Ovary (tissue), 7 donors: ENCODE measurements at regions not wholly inside any gene's neighbourhood (a gene's known extent, or its start where the extent isn't known, plus 50 kb on each side); places are given as distances from the start of the nearest gene placed in this dataset.

Experiments used
- DNase-seq, 5 donors: peaks; one replicate each; pipeline ENCODE4 v3.0.0-alpha.2; 2019 to 2020
- H3K27ac ChIP-seq, 2 donors: fragments of 200-600 bp; one replicate each; pipeline versions ENCODE4 v1.5.1 to v1.8.0; 2019 to 2022
- H3K27me3 ChIP-seq: fragments of 200-600 bp; one replicate; pipeline ENCODE4 v1.8.0; 2022
- H3K36me3 ChIP-seq: fragments of 200-600 bp; sonication (generic); one replicate; pipeline ENCODE4 v1.5.1; 2019
- H3K4me1 ChIP-seq: one replicate; pipeline ENCODE4 v1.8.1; 2013; ENCODE audit warnings: mild to moderate bottlenecking, moderate library complexity; ENCODE audit not compliant: insufficient read depth
- H3K4me3 ChIP-seq: fragments of 200-600 bp; sonication (generic); one replicate; pipeline ENCODE4 v1.5.1; 2017
- H3K9me3 ChIP-seq, 2 donors: fragments of 200-600 bp in 1 of 2; sonication (generic) in 1 of 2; one replicate each; pipeline versions ENCODE4 v1.5.1 to v1.8.1; 2013 to 2019; ENCODE audit warnings: mild to moderate bottlenecking in 1 of 2, moderate library complexity in 1 of 2
- CTCF ChIP-seq, 3 donors: fragments of 450-650 bp in 2 of 3; fragments of 200-600 bp in 1 of 3; IDR thresholded peaks; one replicate each; pipeline versions ENCODE4 v1.5.1 to v1.8.0; 2016 to 2022; ENCODE audit warnings: antibody characterized with exemption in 3 of 3, mild to moderate bottlenecking in 1 of 3
- EP300 ChIP-seq: sonication (generic); formaldehyde crosslinking; IDR thresholded peaks from one replicate; pipeline ENCODE4 v1.6.1; 2017; ENCODE audit warnings: antibody characterized with exemption
- POLR2A ChIP-seq: fragments of 450-650 bp; IDR thresholded peaks from one replicate; pipeline ENCODE4 v1.6.1; 2017; ENCODE audit warnings: antibody characterized with exemption, mild to moderate bottlenecking, moderate library complexity
- WGBS, 3 donors: extraction: QIAGEN DNeasy Blood & Tissue Kit in 1 of 3; methylation state at CpG; one replicate each; pipeline versions ENCODE4 v1.1.5 to v1.1.7; 2013 to 2017; 5-methylcytosine and 5-hydroxymethylcytosine counted together
- intact Hi-C, 4 donors: fragments of 100-400 bp; cut with DNase I; formaldehyde crosslinking; loops; one replicate each; pipeline versions ENCODE4 v1.11.0 to v1.15.1; 2022 to 2023
- donor health status: DM: no; HTN: no; CAD: no; lungs with moderate emphysema.
- donor health status: DM: no; HTN: no; CAD: no.
- donor health status: Bipolar disorder and iron deficiency.
- donor health status: DM: no; HTN: no; CAD: no.
- donor health status: DM: yes; HTN: yes; CAD: no.

- intact Hi-C loops = no loop called here
- no peaks in the 10 kb centered on the region for H3K9me3 ChIP-seq
- no peaks in the 10 kb centered on the region for H3K27me3 ChIP-seq
- no peaks in the 10 kb centered on the region for H3K36me3 ChIP-seq
- no peak overlapping the region for H3K4me3 ChIP-seq
- DNase-seq = no peak
- H3K4me1 ChIP-seq = no peaks in the 10 kb centered on the region
- no peak for TF ChIP-seq EP300
- TF ChIP-seq CTCF (IDR thresholded peaks at IDR 0.05) = no peak
- no peak for TF ChIP-seq POLR2A
- H3K27ac ChIP-seq = no peak overlapping the region
- WGBS, 3 donors = 87 to 94% (median 89%) methylated on average over 3 of the region's 3 CpGs
Observed at GRCh38 chr17:53149316-53149715, 673.4 kb upstream of the KIF2B start.

- Histone ChIP-seq H3K9me3 (no peaks in the 10 kb centered on the region), H3K4me1 (no peaks in the 10 kb centered on the region), H3K27ac (no peak overlapping the region), H3K4me3 (no peak overlapping the region), H3K36me3 (no peaks in the 10 kb centered on the region), H3K27me3 (no peaks in the 10 kb centered on the region)
- no peak for TF ChIP-seq CTCF (IDR thresholded peaks at IDR 0.05)
- TF ChIP-seq EP300 = no peak
- no peak for TF ChIP-seq POLR2A
- intact Hi-C loops = no loop called here
- 49 to 74% (median 52%) methylated on average over 1 of the region's 1 CpG for WGBS, 3 donors
- DNase-seq = no peak
Observed at GRCh38 chr17:53148058-53148457, 674.7 kb upstream of the KIF2B start.

GRCh38 chr17:53142890-53143289, 679.8 kb upstream of the KIF2B start:
- H3K27ac ChIP-seq = no peak overlapping the region
- TF ChIP-seq CTCF (IDR thresholded peaks at IDR 0.05) (no peak), POLR2A (no peak), EP300 (no peak)
- no peak overlapping the region for H3K4me3 ChIP-seq
- no peaks in the 10 kb centered on the region for H3K27me3 ChIP-seq
- no peak for DNase-seq
- no peaks in the 10 kb centered on the region for H3K9me3 ChIP-seq
- WGBS, 3 donors = 34 to 51% (median 42%) methylated on average over 3 of the region's 3 CpGs
- H3K36me3 ChIP-seq = no peaks in the 10 kb centered on the region
- H3K4me1 ChIP-seq = no peaks in the 10 kb centered on the region
- intact Hi-C loops = no loop called here

- Histone ChIP-seq H3K36me3 (no peaks in the 10 kb centered on the region), H3K27me3 (no peaks in the 10 kb centered on the region), H3K9me3 (no peaks in the 10 kb centered on the region), H3K27ac (no peak overlapping the region), H3K4me1 (no peaks in the 10 kb centered on the region), H3K4me3 (no peak overlapping the region)
- TF ChIP-seq EP300 (no peak), POLR2A (no peak), CTCF (IDR thresholded peaks at IDR 0.05) (no peak)
- intact Hi-C loops = no loop called here
- DNase-seq = no peak
- 81 to 87% (median 87%) methylated on average over 3 of the region's 3 CpGs for WGBS, 3 donors
Observed at GRCh38 chr17:53141731-53142130, 681.0 kb upstream of the KIF2B start.

- Histone ChIP-seq H3K4me3 (no peak overlapping the region), H3K27me3 (no peaks in the 10 kb centered on the region), H3K4me1 (no peaks in the 10 kb centered on the region), H3K9me3 (no peaks in the 10 kb centered on the region), H3K27ac (no peak overlapping the region), H3K36me3 (no peaks in the 10 kb centered on the region)
- DNase-seq = no peak
- TF ChIP-seq POLR2A (no peak), CTCF (IDR thresholded peaks at IDR 0.05) (no peak), EP300 (no peak)
- intact Hi-C loops = no loop called here
- 57 to 62% (median 60%) methylated on average over 3 of the region's 3 CpGs for WGBS, 3 donors
Observed at GRCh38 chr17:53141280-53141679, 681.4 kb upstream of the KIF2B start.
